WTC11 (cell line): ENCODE measurements at regions not wholly inside any gene's neighbourhood (a gene's known extent, or its start where the extent isn't known, plus 50 kb on each side); places are given as distances from the start of the nearest gene placed in this dataset.

Experiments
- ATAC-seq: fragments of 200-7000 bp; cut with Tn5 transposase; 2 replicates; pipeline ENCODE4 v1.10.0; 2021; ENCODE audit warnings: mild to moderate bottlenecking, moderate library complexity
- CTCF ChIA-PET: fragments of 300-600 bp; sonication (Branson Sonifier 250); formaldehyde crosslinking; loops from one replicate; lab custom pipeline; 2021; ENCODE audit warnings: antibody characterized with exemption; lab: Charles Lee
- POLR2A ChIA-PET: fragments of 350-600 bp; sonication (Branson Sonifier 250); formaldehyde crosslinking; loops from one replicate; lab custom pipeline; 2021; ENCODE audit warnings: antibody characterized with exemption; lab: Charles Lee
- DNase-seq: peaks from one replicate; pipeline ENCODE4 v3.0.0; 2021; ENCODE audit warnings: low spot score
- H3K27ac Mint-ChIP-seq: 2 replicates; pipeline ENCODE4 v1.8.0; 2021; ENCODE audit warnings: mixed read lengths
- H3K27me3 Mint-ChIP-seq: 2 replicates; pipeline ENCODE4 v1.8.0; 2021; ENCODE audit warnings: low read depth, mild to moderate bottlenecking, moderate library complexity, mixed read lengths
- H3K36me3 Mint-ChIP-seq: 2 replicates; pipeline ENCODE4 v1.8.0; 2021; ENCODE audit warnings: mixed read lengths
- H3K4me1 Mint-ChIP-seq: 2 replicates; pipeline ENCODE4 v1.8.0; 2022; ENCODE audit warnings: mixed read lengths
- H3K4me3 Mint-ChIP-seq: 2 replicates; pipeline ENCODE4 v1.8.0; 2021; ENCODE audit warnings: mild to moderate bottlenecking, moderate library complexity, mixed read lengths
- H3K9me3 Mint-ChIP-seq: 2 replicates; pipeline ENCODE4 v1.8.0; 2021; ENCODE audit warnings: mixed read lengths
- FOXJ3 ChIP-seq: sonication (generic); formaldehyde crosslinking; IDR thresholded peaks from 2 replicates; pipeline ENCODE4 v1.9.0; 2021; ENCODE audit warnings: missing genetic modification reagents, mild to moderate bottlenecking, borderline replicate concordance
- MXD4 ChIP-seq: fragments of 250-450 bp; sonication (Bioruptor Pico); IDR thresholded peaks from 2 replicates; pipeline ENCODE4 v1.8.0; 2021; ENCODE audit warnings: mild to moderate bottlenecking, moderate library complexity, borderline replicate concordance
- SMAD4 ChIP-seq: sonication (generic); formaldehyde crosslinking; IDR thresholded peaks from 2 replicates; pipeline ENCODE4 v1.8.0; 2022; ENCODE audit warnings: mild to moderate bottlenecking, missing genetic modification reagents
- SP1 ChIP-seq: sonication (generic); formaldehyde crosslinking; conservative IDR thresholded peaks from 2 replicates; pipeline ENCODE4 v1.8.1; 2022; ENCODE audit warnings: missing genetic modification reagents
- TCF7 ChIP-seq: sonication (generic); formaldehyde crosslinking; IDR thresholded peaks from 2 replicates; pipeline ENCODE4 v1.8.0; 2022; ENCODE audit warnings: mild to moderate bottlenecking, low read depth, missing genetic modification reagents, moderate library complexity
- TP53 ChIP-seq: sonication (generic); formaldehyde crosslinking; IDR thresholded peaks from 2 replicates; pipeline ENCODE4 v1.8.1; 2023; ENCODE audit warnings: mild to moderate bottlenecking, missing genetic modification reagents
- ZNF317 ChIP-seq: sonication (generic); formaldehyde crosslinking; IDR thresholded peaks from 2 replicates; pipeline ENCODE4 v1.8.1; 2023; ENCODE audit warnings: low read depth, mild to moderate bottlenecking, moderate library complexity, missing genetic modification reagents, borderline replicate concordance
- TF ChIP-seq, protein P1 (sequence below): sonication (generic); formaldehyde crosslinking; IDR thresholded peaks from 2 replicates; pipeline ENCODE4 v1.8.0; 2023; ENCODE audit warnings: mild to moderate bottlenecking, missing genetic modification reagents
- TF ChIP-seq, protein P2 (sequence below): sonication (generic); formaldehyde crosslinking; IDR thresholded peaks from 2 replicates; pipeline ENCODE4 v1.8.0; 2023; ENCODE audit warnings: missing genetic modification reagents, mild to moderate bottlenecking, borderline replicate concordance
- TF ChIP-seq, protein P3 (sequence below): fragments of 250-450 bp; sonication (Bioruptor Pico); IDR thresholded peaks from 2 replicates; pipeline ENCODE4 v1.8.0; 2021; ENCODE audit warnings: mild to moderate bottlenecking
- TF ChIP-seq, protein P4 (sequence below): sonication (generic); formaldehyde crosslinking; conservative IDR thresholded peaks from 2 replicates; pipeline ENCODE4 v1.8.1; 2022; ENCODE audit warnings: mild to moderate bottlenecking, missing genetic modification reagents
- TF ChIP-seq, protein P5 (sequence below): sonication (generic); formaldehyde crosslinking; IDR thresholded peaks from 2 replicates; pipeline ENCODE4 v1.8.0; 2022; ENCODE audit warnings: mild to moderate bottlenecking, missing genetic modification reagents
- TF ChIP-seq, protein P6 (sequence below): sonication (generic); formaldehyde crosslinking; IDR thresholded peaks from 2 replicates; pipeline ENCODE4 v1.8.1; 2023; ENCODE audit warnings: mild to moderate bottlenecking, missing genetic modification reagents, moderate library complexity
- TF ChIP-seq, protein P7 (sequence below): sonication (generic); formaldehyde crosslinking; IDR thresholded peaks from 2 replicates; pipeline ENCODE4 v1.8.0; 2022; ENCODE audit warnings: missing genetic modification reagents
- TF ChIP-seq, protein P8 (sequence below): sonication (generic); formaldehyde crosslinking; IDR thresholded peaks from 2 replicates; pipeline ENCODE4 v1.8.1; 2023; ENCODE audit warnings: mild to moderate bottlenecking, missing genetic modification reagents
- TF ChIP-seq, protein P9 (sequence below): sonication (generic); formaldehyde crosslinking; IDR thresholded peaks from 2 replicates; pipeline ENCODE4 v1.8.0; 2022; ENCODE audit warnings: mild to moderate bottlenecking, missing genetic modification reagents
- TF ChIP-seq, protein P10 (sequence below): sonication (generic); formaldehyde crosslinking; IDR thresholded peaks from 2 replicates; pipeline ENCODE4 v1.8.1; 2022; ENCODE audit warnings: missing genetic modification reagents, borderline replicate concordance

DNA sequence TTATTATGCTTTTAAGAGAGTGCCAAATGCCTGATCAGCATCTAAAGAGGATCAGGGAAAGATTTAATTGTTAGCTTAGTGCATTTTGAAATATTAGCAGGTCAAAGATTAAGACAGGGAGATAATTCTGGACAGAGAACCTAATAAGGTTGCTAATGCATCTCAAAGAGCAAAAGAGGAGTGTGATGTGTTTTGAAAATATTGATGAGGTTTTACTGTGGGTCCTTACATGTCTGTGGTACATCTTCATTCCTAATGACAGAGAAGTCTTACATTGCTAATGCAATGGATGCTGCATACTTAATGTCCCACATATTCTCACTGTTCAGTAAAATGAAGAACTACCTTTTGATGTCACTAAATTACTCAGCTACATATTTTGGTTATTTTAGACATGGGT, 154.1 kb downstream of the TAF11L14 start:
- TF ChIP-seq FOXJ3 (no peak), SP1 (no peak)
- TF ChIP-seq, protein P1, sequence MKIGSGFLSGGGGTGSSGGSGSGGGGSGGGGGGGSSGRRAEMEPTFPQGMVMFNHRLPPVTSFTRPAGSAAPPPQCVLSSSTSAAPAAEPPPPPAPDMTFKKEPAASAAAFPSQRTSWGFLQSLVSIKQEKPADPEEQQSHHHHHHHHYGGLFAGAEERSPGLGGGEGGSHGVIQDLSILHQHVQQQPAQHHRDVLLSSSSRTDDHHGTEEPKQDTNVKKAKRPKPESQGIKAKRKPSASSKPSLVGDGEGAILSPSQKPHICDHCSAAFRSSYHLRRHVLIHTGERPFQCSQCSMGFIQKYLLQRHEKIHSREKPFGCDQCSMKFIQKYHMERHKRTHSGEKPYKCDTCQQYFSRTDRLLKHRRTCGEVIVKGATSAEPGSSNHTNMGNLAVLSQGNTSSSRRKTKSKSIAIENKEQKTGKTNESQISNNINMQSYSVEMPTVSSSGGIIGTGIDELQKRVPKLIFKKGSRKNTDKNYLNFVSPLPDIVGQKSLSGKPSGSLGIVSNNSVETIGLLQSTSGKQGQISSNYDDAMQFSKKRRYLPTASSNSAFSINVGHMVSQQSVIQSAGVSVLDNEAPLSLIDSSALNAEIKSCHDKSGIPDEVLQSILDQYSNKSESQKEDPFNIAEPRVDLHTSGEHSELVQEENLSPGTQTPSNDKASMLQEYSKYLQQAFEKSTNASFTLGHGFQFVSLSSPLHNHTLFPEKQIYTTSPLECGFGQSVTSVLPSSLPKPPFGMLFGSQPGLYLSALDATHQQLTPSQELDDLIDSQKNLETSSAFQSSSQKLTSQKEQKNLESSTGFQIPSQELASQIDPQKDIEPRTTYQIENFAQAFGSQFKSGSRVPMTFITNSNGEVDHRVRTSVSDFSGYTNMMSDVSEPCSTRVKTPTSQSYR (CRISPR knock-in tag), result no peak
- TF ChIP-seq, protein P2, sequence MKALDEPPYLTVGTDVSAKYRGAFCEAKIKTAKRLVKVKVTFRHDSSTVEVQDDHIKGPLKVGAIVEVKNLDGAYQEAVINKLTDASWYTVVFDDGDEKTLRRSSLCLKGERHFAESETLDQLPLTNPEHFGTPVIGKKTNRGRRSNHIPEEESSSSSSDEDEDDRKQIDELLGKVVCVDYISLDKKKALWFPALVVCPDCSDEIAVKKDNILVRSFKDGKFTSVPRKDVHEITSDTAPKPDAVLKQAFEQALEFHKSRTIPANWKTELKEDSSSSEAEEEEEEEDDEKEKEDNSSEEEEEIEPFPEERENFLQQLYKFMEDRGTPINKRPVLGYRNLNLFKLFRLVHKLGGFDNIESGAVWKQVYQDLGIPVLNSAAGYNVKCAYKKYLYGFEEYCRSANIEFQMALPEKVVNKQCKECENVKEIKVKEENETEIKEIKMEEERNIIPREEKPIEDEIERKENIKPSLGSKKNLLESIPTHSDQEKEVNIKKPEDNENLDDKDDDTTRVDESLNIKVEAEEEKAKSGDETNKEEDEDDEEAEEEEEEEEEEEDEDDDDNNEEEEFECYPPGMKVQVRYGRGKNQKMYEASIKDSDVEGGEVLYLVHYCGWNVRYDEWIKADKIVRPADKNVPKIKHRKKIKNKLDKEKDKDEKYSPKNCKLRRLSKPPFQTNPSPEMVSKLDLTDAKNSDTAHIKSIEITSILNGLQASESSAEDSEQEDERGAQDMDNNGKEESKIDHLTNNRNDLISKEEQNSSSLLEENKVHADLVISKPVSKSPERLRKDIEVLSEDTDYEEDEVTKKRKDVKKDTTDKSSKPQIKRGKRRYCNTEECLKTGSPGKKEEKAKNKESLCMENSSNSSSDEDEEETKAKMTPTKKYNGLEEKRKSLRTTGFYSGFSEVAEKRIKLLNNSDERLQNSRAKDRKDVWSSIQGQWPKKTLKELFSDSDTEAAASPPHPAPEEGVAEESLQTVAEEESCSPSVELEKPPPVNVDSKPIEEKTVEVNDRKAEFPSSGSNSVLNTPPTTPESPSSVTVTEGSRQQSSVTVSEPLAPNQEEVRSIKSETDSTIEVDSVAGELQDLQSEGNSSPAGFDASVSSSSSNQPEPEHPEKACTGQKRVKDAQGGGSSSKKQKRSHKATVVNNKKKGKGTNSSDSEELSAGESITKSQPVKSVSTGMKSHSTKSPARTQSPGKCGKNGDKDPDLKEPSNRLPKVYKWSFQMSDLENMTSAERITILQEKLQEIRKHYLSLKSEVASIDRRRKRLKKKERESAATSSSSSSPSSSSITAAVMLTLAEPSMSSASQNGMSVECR (CRISPR knock-in tag), result no peak
- TF ChIP-seq, protein P3, sequence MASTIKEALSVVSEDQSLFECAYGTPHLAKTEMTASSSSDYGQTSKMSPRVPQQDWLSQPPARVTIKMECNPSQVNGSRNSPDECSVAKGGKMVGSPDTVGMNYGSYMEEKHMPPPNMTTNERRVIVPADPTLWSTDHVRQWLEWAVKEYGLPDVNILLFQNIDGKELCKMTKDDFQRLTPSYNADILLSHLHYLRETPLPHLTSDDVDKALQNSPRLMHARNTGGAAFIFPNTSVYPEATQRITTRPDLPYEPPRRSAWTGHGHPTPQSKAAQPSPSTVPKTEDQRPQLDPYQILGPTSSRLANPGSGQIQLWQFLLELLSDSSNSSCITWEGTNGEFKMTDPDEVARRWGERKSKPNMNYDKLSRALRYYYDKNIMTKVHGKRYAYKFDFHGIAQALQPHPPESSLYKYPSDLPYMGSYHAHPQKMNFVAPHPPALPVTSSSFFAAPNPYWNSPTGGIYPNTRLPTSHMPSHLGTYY, result no peak
- TF ChIP-seq, protein P4, sequence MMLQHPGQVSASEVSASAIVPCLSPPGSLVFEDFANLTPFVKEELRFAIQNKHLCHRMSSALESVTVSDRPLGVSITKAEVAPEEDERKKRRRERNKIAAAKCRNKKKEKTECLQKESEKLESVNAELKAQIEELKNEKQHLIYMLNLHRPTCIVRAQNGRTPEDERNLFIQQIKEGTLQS (CRISPR knock-in tag), result no peak
- TF ChIP-seq, protein P5, sequence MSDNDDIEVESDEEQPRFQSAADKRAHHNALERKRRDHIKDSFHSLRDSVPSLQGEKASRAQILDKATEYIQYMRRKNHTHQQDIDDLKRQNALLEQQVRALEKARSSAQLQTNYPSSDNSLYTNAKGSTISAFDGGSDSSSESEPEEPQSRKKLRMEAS (CRISPR knock-in tag), result no peak
- TF ChIP-seq, protein P6, sequence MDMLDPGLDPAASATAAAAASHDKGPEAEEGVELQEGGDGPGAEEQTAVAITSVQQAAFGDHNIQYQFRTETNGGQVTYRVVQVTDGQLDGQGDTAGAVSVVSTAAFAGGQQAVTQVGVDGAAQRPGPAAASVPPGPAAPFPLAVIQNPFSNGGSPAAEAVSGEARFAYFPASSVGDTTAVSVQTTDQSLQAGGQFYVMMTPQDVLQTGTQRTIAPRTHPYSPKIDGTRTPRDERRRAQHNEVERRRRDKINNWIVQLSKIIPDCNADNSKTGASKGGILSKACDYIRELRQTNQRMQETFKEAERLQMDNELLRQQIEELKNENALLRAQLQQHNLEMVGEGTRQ (CRISPR knock-in tag), result no peak
- TF ChIP-seq, protein P7, sequence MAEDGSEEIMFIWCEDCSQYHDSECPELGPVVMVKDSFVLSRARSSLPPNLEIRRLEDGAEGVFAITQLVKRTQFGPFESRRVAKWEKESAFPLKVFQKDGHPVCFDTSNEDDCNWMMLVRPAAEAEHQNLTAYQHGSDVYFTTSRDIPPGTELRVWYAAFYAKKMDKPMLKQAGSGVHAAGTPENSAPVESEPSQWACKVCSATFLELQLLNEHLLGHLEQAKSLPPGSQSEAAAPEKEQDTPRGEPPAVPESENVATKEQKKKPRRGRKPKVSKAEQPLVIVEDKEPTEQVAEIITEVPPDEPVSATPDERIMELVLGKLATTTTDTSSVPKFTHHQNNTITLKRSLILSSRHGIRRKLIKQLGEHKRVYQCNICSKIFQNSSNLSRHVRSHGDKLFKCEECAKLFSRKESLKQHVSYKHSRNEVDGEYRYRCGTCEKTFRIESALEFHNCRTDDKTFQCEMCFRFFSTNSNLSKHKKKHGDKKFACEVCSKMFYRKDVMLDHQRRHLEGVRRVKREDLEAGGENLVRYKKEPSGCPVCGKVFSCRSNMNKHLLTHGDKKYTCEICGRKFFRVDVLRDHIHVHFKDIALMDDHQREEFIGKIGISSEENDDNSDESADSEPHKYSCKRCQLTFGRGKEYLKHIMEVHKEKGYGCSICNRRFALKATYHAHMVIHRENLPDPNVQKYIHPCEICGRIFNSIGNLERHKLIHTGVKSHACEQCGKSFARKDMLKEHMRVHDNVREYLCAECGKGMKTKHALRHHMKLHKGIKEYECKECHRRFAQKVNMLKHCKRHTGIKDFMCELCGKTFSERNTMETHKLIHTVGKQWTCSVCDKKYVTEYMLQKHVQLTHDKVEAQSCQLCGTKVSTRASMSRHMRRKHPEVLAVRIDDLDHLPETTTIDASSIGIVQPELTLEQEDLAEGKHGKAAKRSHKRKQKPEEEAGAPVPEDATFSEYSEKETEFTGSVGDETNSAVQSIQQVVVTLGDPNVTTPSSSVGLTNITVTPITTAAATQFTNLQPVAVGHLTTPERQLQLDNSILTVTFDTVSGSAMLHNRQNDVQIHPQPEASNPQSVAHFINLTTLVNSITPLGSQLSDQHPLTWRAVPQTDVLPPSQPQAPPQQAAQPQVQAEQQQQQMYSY, result no peak
- CTCF ChIA-PET, result interaction anchor here (0.9 kb wide), 1 partner anchor 572 kb away, joined by 3 read pairs; no protein-coding TSS in a partner anchor

DNA sequence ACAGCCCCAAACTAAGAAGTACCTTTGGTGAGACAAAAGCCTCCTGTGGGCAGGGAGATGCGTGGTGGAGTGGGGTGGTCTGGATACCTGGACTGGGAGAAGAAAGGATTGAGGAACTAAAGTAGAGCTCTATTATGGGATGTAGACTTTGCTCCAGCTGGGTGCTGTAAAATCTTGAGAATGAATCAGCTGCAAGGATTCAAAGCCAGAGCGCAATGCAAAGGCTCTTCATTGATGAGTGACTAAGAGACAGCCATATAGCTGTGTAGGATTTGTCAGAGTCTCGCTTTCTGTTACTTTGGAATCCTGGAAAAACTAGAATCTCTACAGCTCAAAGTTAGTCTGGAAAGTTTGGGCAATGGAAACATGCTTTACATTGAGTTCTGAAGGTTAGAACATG, 159.9 kb downstream of the TAF11L14 start:
- no peak for ATAC-seq
- Mint-ChIP-seq H3K4me1 (no peaks in the 10 kb centered on the region; the same call in 1 of the 2 replicates), H3K9me3 (peaks cover 3% of the 10 kb centered on the region; the same call in 1 of the 2 replicates), H3K36me3 (no peaks in the 10 kb centered on the region), H3K4me3 (no peak overlapping the region), H3K27ac (no peak overlapping the region), H3K27me3 (no peaks in the 10 kb centered on the region)
- DNase-seq, result no peak
- POLR2A ChIA-PET, result no interaction called here
- CTCF ChIA-PET, result no interaction called here
- TF ChIP-seq, protein P8, sequence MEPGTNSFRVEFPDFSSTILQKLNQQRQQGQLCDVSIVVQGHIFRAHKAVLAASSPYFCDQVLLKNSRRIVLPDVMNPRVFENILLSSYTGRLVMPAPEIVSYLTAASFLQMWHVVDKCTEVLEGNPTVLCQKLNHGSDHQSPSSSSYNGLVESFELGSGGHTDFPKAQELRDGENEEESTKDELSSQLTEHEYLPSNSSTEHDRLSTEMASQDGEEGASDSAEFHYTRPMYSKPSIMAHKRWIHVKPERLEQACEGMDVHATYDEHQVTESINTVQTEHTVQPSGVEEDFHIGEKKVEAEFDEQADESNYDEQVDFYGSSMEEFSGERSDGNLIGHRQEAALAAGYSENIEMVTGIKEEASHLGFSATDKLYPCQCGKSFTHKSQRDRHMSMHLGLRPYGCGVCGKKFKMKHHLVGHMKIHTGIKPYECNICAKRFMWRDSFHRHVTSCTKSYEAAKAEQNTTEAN (CRISPR knock-in tag), result no peak
- TF ChIP-seq, protein P9, sequence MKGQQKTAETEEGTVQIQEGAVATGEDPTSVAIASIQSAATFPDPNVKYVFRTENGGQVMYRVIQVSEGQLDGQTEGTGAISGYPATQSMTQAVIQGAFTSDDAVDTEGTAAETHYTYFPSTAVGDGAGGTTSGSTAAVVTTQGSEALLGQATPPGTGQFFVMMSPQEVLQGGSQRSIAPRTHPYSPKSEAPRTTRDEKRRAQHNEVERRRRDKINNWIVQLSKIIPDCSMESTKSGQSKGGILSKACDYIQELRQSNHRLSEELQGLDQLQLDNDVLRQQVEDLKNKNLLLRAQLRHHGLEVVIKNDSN (CRISPR knock-in tag), result no peak
- TF ChIP-seq ZNF317, result no peak
- TF ChIP-seq TP53 (CRISPR knock-in tag), result no peak
- TF ChIP-seq MXD4 (CRISPR knock-in tag), result no peak
- TF ChIP-seq, protein P10, sequence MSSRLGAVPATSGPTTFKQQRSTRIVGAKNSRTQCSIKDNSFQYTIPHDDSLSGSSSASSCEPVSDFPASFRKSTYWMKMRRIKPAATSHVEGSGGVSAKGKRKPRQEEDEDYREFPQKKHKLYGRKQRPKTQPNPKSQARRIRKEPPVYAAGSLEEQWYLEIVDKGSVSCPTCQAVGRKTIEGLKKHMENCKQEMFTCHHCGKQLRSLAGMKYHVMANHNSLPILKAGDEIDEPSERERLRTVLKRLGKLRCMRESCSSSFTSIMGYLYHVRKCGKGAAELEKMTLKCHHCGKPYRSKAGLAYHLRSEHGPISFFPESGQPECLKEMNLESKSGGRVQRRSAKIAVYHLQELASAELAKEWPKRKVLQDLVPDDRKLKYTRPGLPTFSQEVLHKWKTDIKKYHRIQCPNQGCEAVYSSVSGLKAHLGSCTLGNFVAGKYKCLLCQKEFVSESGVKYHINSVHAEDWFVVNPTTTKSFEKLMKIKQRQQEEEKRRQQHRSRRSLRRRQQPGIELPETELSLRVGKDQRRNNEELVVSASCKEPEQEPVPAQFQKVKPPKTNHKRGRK (CRISPR knock-in tag), result no peak
- no peak for TF ChIP-seq SMAD4 (CRISPR knock-in tag)
- TF ChIP-seq TCF7 (CRISPR knock-in tag), result no peak

More for the DNA sequence above, 154.1 kb downstream of the TAF11L14 start:
- H3K4me1 Mint-ChIP-seq, result peaks cover 9% of the 10 kb centered on the region
- no peak overlapping the region for H3K27ac Mint-ChIP-seq
- no peaks in the 10 kb centered on the region for H3K36me3 Mint-ChIP-seq
- H3K27me3 Mint-ChIP-seq, result no peaks in the 10 kb centered on the region
- POLR2A ChIA-PET, result no interaction called here
- no peak for DNase-seq
- ATAC-seq, result no peak
- H3K4me3 Mint-ChIP-seq, result no peak overlapping the region
- H3K9me3 Mint-ChIP-seq, result peaks cover 3% of the 10 kb centered on the region; the same call in 1 of the 2 replicates
